ENCODE measurements at regions not wholly inside any gene's neighbourhood (a gene's known extent, or its start where the extent isn't known, plus 50 kb on each side); places are given as distances from the start of the nearest gene placed in this dataset.

DNA sequence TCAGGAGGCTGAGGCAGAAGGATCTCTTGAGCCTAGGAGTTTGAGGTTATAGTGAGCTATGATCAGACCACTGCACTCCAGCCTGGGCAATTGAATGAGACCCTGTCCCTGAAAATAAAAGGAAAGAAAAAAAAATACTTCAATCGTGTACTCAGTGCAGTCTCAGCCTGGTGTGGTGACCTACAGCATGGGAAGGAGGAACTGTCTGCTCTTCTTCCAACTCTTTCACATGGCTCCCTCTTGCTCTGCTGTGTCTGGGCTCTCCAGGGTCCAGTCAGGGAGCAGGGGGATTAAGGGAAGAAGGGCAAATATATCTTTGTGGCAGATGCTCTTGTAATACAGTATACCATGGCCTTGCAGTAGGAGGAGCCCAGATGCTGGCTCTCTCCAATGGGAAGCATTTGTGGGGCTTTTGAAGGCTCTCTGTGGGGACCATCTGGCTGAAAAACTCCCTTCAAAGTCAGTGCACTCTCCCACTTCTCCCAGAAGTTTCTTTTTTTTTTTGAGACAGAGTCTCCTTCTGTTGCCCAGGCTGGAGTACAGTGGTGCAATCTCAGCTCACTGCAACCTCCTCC is 76.6 kb upstream of the TMPO start:
- ChIA-PET CTCF (interaction anchor here (0.8 to 7.8 kb wide), 5 partner anchors 9 to 78 kb away, joined by 3 to 59 read pairs (median 3); no protein-coding TSS in a partner anchor), POLR2A (no interaction called here)
- no peak overlapping the region for H3K4me3 ChIP-seq (ENCODE audit: low read depth, low read length)
- TF ChIP-seq, protein P1, sequence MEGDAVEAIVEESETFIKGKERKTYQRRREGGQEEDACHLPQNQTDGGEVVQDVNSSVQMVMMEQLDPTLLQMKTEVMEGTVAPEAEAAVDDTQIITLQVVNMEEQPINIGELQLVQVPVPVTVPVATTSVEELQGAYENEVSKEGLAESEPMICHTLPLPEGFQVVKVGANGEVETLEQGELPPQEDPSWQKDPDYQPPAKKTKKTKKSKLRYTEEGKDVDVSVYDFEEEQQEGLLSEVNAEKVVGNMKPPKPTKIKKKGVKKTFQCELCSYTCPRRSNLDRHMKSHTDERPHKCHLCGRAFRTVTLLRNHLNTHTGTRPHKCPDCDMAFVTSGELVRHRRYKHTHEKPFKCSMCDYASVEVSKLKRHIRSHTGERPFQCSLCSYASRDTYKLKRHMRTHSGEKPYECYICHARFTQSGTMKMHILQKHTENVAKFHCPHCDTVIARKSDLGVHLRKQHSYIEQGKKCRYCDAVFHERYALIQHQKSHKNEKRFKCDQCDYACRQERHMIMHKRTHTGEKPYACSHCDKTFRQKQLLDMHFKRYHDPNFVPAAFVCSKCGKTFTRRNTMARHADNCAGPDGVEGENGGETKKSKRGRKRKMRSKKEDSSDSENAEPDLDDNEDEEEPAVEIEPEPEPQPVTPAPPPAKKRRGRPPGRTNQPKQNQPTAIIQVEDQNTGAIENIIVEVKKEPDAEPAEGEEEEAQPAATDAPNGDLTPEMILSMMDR (IDR thresholded peaks at IDR 0.05; ENCODE audit: insufficient read depth, low read length, missing control alignments), result no peak
- no peak for DNase-seq (ENCODE audit: low read depth, low spot score)

DNA sequence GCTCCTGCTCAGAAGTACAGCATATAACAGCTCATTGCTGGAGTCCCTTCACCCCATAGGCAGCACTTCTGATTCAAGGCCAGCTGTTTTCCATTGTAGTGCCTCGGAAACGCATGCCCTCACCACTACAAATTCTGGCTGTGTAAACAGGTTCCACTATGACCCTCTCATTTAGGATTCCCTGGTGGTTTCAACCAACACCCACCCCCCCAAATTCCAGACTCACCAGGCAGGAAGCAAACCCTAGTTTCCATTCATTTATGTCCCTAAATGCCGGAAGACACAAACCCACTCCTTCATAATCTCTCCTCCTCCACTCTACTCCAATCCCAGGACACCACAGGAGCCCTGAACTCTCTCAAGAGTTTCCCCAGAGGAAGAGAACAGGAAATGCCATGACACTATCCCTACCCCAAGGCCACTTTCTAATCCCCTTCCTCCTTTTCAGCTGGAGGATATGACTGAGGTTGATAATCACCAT is 75.9 kb upstream of the TMPO start:
- POLR2A ChIA-PET, result interaction anchor here (0.9 to 1.4 kb wide), 3 partner anchors 20 to 35 kb away, joined by 3 to 5 read pairs (median 5); no protein-coding TSS in a partner anchor
- CTCF ChIA-PET, result interaction anchor here (0.8 to 7.8 kb wide), 4 partner anchors 13 to 77 kb away, joined by 3 to 59 read pairs (median 5); no protein-coding TSS in a partner anchor
- no peak overlapping the region for H3K4me3 ChIP-seq (ENCODE audit: low read depth, low read length)
- DNase-seq (ENCODE audit: low read depth, low spot score), result no peak
- TF ChIP-seq, protein P1 (IDR thresholded peaks at IDR 0.05; ENCODE audit: insufficient read depth, low read length, missing control alignments), result no peak

DNA sequence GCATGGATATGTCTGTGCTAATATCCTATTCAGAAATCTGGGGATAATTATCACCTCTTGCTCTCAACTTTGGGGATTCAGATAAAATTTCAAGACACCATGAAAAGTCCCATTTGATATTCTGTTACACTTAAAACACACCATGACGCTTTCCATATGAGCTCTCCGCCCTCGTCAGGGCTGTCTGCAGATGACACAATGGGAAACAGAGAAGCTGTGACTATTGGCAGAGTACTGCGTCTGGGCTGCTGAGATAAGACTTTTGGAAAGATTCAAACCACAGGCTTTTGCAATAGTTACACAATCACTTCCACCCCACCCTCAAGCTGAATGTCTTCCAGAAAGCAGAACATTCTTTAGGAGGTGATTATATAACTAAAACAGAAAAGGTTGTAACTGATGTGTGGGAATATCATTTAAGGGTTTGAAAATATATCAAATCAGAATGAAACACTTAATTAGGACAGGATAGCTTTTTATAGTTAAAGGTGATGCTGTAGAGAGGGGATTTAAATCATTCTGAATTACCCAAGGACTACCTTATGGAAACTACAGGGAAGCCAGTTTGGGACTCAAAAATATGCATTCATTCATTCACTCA is 75.3 kb upstream of the TMPO start:
- ChIA-PET CTCF (interaction anchor here (1.0 to 7.8 kb wide), 3 partner anchors 14 to 77 kb away, joined by 3 to 59 read pairs (median 7); no protein-coding TSS in a partner anchor), POLR2A (interaction anchor here (0.9 to 1.4 kb wide), 3 partner anchors 21 to 34 kb away, joined by 3 to 5 read pairs (median 5); no protein-coding TSS in a partner anchor)
- TF ChIP-seq, protein P1 (IDR thresholded peaks at IDR 0.05; ENCODE audit: insufficient read depth, low read length, missing control alignments), result no peak
- H3K4me3 ChIP-seq (ENCODE audit: low read depth, low read length), result no peak overlapping the region
- DNase-seq (ENCODE audit: low read depth, low spot score), result peak; percentile 91

DNA sequence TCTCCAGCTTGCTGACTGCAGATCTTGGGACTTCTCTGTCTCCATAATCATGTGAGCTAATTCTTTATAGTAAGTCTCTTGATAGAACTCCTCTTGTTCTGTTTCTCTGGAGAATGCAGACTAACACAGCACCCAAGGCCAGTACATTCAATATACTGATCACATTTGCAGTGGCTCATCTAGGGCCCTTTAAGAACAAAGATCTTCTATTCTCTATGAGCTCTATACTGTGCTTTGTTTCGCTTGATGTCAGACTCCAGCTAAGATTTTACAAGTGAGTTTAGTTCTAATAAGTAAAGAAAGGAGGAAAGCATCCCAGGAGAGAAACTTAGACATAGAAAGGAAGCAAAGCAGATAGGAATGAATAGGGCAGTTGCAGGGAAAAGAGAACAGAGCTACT is 69.3 kb upstream of the TMPO start:
- no peak for DNase-seq (ENCODE audit: low read depth, low spot score)
- H3K4me3 ChIP-seq (ENCODE audit: low read depth, low read length), result no peak overlapping the region
- CTCF ChIA-PET, result interaction anchor here (1.4 to 2.5 kb wide), 2 partner anchors 20 to 46 kb away, joined by 4 to 11 read pairs; no protein-coding TSS in a partner anchor
- POLR2A ChIA-PET, result no interaction called here
- TF ChIP-seq, protein P1 (IDR thresholded peaks at IDR 0.05; ENCODE audit: insufficient read depth, low read length, missing control alignments), result no peak

DNA sequence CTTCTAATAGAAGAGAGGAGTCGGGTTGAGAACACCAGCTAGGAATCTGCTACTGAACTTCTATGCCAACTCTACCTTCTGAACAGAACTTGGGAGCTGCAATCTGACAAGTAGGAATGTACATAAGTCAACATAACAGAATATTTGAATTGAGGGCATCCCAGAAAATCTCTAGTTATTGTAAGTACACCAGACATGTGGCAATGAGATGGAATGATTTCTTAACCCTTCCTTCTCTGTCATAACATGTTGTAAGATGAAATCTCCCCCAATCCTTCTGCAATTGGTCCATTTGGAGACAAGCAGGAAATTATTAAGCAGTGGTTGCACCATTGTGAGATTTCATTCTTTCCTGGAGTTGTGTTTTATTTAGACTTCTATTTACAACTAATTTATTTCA is 68.7 kb upstream of the TMPO start:
- CTCF ChIA-PET, result interaction anchor here (1.4 to 2.5 kb wide), 2 partner anchors 21 to 45 kb away, joined by 4 to 11 read pairs; no protein-coding TSS in a partner anchor
- TF ChIP-seq, protein P1 (IDR thresholded peaks at IDR 0.05; ENCODE audit: insufficient read depth, low read length, missing control alignments), result no peak
- DNase-seq (ENCODE audit: low read depth, low spot score), result no peak
- POLR2A ChIA-PET, result no interaction called here
- H3K4me3 ChIP-seq (ENCODE audit: low read depth, low read length), result no peak overlapping the region

DNA sequence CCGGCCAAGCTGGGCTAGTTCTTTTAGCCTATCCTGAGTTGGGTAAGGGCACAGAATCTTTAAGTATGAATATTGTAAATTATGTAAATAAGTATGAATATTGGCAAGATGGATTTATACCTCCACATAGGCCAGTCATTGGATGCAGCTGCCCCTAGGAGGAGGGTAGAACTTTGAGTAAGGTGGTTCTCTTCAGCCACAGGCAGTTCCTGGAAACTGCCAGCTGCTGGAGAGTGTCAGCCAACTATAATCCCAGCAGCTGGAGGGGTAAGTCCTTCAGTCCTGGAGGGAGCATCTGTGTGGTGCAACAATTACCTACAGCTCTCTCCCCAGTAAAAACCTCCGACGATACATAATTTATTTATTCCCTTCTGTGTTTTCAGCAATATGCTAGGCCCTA is 65.8 kb upstream of the TMPO start:
- TF ChIP-seq, protein P1 (IDR thresholded peaks at IDR 0.05; ENCODE audit: insufficient read depth, low read length, missing control alignments), result no peak
- DNase-seq (ENCODE audit: low read depth, low spot score), result no peak
- POLR2A ChIA-PET, result no interaction called here
- H3K4me3 ChIP-seq (ENCODE audit: low read depth, low read length), result no peak overlapping the region
- CTCF ChIA-PET, result no interaction called here

All from AG04449 (cell line).